H9 (cell line): ENCODE measurements at regions not wholly inside any gene's neighbourhood (a gene's known extent, or its start where the extent isn't known, plus 50 kb on each side); places are given as distances from the start of the nearest gene placed in this dataset.

ENCODE experiments used
- DNase-seq: peaks from one replicate; pipeline ENCODE4 v3.0.0-alpha.2; 2017
- H2AFZ ChIP-seq: one replicate; pipeline ENCODE4 v1.6.1; 2013; ENCODE audit warnings: mild to moderate bottlenecking, low read length, control low read depth, moderate library complexity
- H2AK5ac ChIP-seq: 2 replicates; pipeline ENCODE4 v1.6.1; 2013; ENCODE audit warnings: low read length, control low read depth, mixed read lengths; ENCODE audit not compliant: insufficient read length
- H2BK120ac ChIP-seq: one replicate; pipeline ENCODE4 v1.6.1; 2013; ENCODE audit warnings: low read depth, mild to moderate bottlenecking, low read length, control low read depth, inconsistent platforms; ENCODE audit not compliant: poor library complexity, severe bottlenecking
- H2BK12ac ChIP-seq: 2 replicates; pipeline ENCODE4 v1.6.1; 2013; ENCODE audit warnings: low read length, control low read depth, mixed read lengths, low read depth; ENCODE audit not compliant: insufficient read length
- H2BK15ac ChIP-seq: 2 replicates; pipeline ENCODE4 v1.6.1; 2013; ENCODE audit warnings: low read depth, low read length, control low read depth
- H2BK20ac ChIP-seq: one replicate; pipeline ENCODE4 v1.6.1; 2013; ENCODE audit warnings: low read depth, mild to moderate bottlenecking, low read length, control low read depth, inconsistent platforms; ENCODE audit not compliant: poor library complexity, severe bottlenecking
- H2BK5ac ChIP-seq: 2 replicates; pipeline ENCODE4 v1.6.1; 2013; ENCODE audit warnings: low read length, control low read depth, mixed read lengths; ENCODE audit not compliant: insufficient read length
- H3K14ac ChIP-seq: 2 replicates; pipeline ENCODE4 v1.6.1; 2013; ENCODE audit warnings: low read length, control low read depth; ENCODE audit not compliant: insufficient read depth
- H3K18ac ChIP-seq: 2 replicates; pipeline ENCODE4 v1.6.1; 2013; ENCODE audit warnings: low read depth, mild to moderate bottlenecking, mixed read lengths, low read length, control low read depth; ENCODE audit not compliant: insufficient read length
- H3K23ac ChIP-seq: 2 replicates; pipeline ENCODE4 v1.6.1; 2013; ENCODE audit warnings: low read length, control low read depth, mixed read lengths, low read depth; ENCODE audit not compliant: insufficient read length
- H3K23me2 ChIP-seq: 2 replicates; pipeline ENCODE4 v1.6.1; 2013; ENCODE audit warnings: low read depth, mild to moderate bottlenecking, mixed read lengths, low read length, control low read depth; ENCODE audit not compliant: insufficient read length, poor library complexity, severe bottlenecking
- H3K27ac ChIP-seq: 2 replicates; pipeline ENCODE4 v1.5.1; 2013; ENCODE audit warnings: low read length, control low read depth, mixed read lengths, low read depth; ENCODE audit not compliant: insufficient read length
- H3K27me3 ChIP-seq: 2 replicates; pipeline ENCODE4 v1.6.1; 2013; ENCODE audit warnings: low read length, control low read depth, inconsistent platforms; ENCODE audit not compliant: insufficient read depth
- H3K4ac ChIP-seq: 2 replicates; pipeline ENCODE4 v1.6.1; 2013; ENCODE audit warnings: low read depth, mild to moderate bottlenecking, control low read depth, inconsistent platforms, low read length, moderate library complexity
- H3K4me1 ChIP-seq: 2 replicates; pipeline ENCODE4 v1.6.1; 2013; ENCODE audit warnings: low read length, control low read depth, inconsistent platforms; ENCODE audit not compliant: insufficient read depth
- H3K4me2 ChIP-seq: 2 replicates; pipeline ENCODE4 v1.6.1; 2013; ENCODE audit warnings: low read length, control low read depth, mixed read lengths; ENCODE audit not compliant: insufficient read length, insufficient read depth
- H3K56ac ChIP-seq: 2 replicates; pipeline ENCODE4 v1.6.1; 2013; ENCODE audit warnings: low read depth, mild to moderate bottlenecking, mixed read lengths, low read length, control low read depth; ENCODE audit not compliant: insufficient read length
- H3K79me1 ChIP-seq: 2 replicates; pipeline ENCODE4 v1.6.1; 2013; ENCODE audit warnings: low read depth, mild to moderate bottlenecking, moderate library complexity, low read length, control low read depth, inconsistent platforms; ENCODE audit not compliant: insufficient read depth, poor library complexity, severe bottlenecking
- H3K79me2 ChIP-seq: 2 replicates; pipeline ENCODE4 v1.6.1; 2013; ENCODE audit warnings: low read length, control low read depth, inconsistent platforms; ENCODE audit not compliant: insufficient read depth
- H3K9ac ChIP-seq: 2 replicates; pipeline ENCODE4 v1.6.1; 2013; ENCODE audit warnings: low read length, control low read depth, mixed read lengths; ENCODE audit not compliant: insufficient read length; ENCODE audit errors: extremely low read depth
- H3K9me3 ChIP-seq: one replicate; pipeline ENCODE4 v1.6.1; 2013; ENCODE audit warnings: low read depth, low read length, inconsistent platforms; ENCODE audit not compliant: control insufficient read depth
- H3T11ph ChIP-seq: one replicate; pipeline ENCODE4 v1.6.1; 2013; ENCODE audit warnings: mild to moderate bottlenecking, low read length, control low read depth, inconsistent platforms
- H4K20me1 ChIP-seq: one replicate; pipeline ENCODE4 v1.6.1; 2013; ENCODE audit not compliant: control insufficient read depth, insufficient read length, insufficient read depth
- H4K5ac ChIP-seq: 2 replicates; pipeline ENCODE4 v1.6.1; 2013; ENCODE audit warnings: low read depth, mild to moderate bottlenecking, mixed read lengths, low read length, control low read depth; ENCODE audit not compliant: insufficient read length
- H4K8ac ChIP-seq: replicated peaks from 2 replicates; pipeline ENCODE4 v1.6.1; 2013; ENCODE audit warnings: low read length, control low read depth, mixed read lengths, low read depth; ENCODE audit not compliant: insufficient read length
- H4K91ac ChIP-seq: 2 replicates; pipeline ENCODE4 v1.6.1; 2013; ENCODE audit warnings: low read depth, mild to moderate bottlenecking, moderate library complexity, mixed read lengths, low read length, control low read depth; ENCODE audit not compliant: insufficient read length
- H3K27ac Mint-ChIP-seq, 3 experiments: 2 replicates in 2 of 3; 3 replicates in 1 of 3; pipeline ENCODE4 v1.8.0; 2020 to 2021; ENCODE audit warnings: mixed read lengths in 3 of 3, mild to moderate bottlenecking in 1 of 3, moderate library complexity in 1 of 3
- H3K27me3 Mint-ChIP-seq: 2 replicates; pipeline ENCODE4 v1.8.0; 2021; ENCODE audit warnings: low read depth, mild to moderate bottlenecking, moderate library complexity, mixed read lengths
- H3K36me3 Mint-ChIP-seq, 3 experiments: 2 replicates in 2 of 3; 3 replicates in 1 of 3; pipeline ENCODE4 v1.8.0; 2020 to 2021; ENCODE audit warnings: low read depth in 3 of 3, mixed read lengths in 3 of 3; ENCODE audit not compliant: insufficient read depth in 1 of 3
- H3K4me1 Mint-ChIP-seq, 2 experiments: 2 replicates each; pipeline ENCODE4 v1.8.0; 2020; ENCODE audit warnings: mixed read lengths in 2 of 2
- H3K4me3 Mint-ChIP-seq, 2 experiments: 2 replicates in 1 of 2; 3 replicates in 1 of 2; pipeline ENCODE4 v1.8.0; 2020 to 2021; ENCODE audit warnings: mild to moderate bottlenecking in 2 of 2, mixed read lengths in 2 of 2, moderate library complexity in 1 of 2
- H3K9me3 Mint-ChIP-seq, 2 experiments: 2 replicates in 1 of 2; 3 replicates in 1 of 2; pipeline ENCODE4 v1.8.0; 2020; ENCODE audit warnings: mild to moderate bottlenecking in 2 of 2, mixed read lengths in 2 of 2, moderate library complexity in 1 of 2
- WGBS: extraction: QIAGEN DNeasy Blood & Tissue Kit; methylation state at CpG from one replicate; pipeline ENCODE4 v1.1.7; 2013; ENCODE audit warnings: missing lambda C conversion rate, low lambda C conversion rate, mixed read lengths; ENCODE audit not compliant: insufficient read length; ENCODE audit errors: extremely low coverage; 5-methylcytosine and 5-hydroxymethylcytosine counted together
- TF ChIP-seq, protein P1 (sequence below): fragments of 200-600 bp; sonication (generic); conservative IDR thresholded peaks from 3 replicates; pipeline ENCODE4 v1.8.0; 2021; ENCODE audit warnings: antibody characterized with exemption, mild to moderate bottlenecking

DNA sequence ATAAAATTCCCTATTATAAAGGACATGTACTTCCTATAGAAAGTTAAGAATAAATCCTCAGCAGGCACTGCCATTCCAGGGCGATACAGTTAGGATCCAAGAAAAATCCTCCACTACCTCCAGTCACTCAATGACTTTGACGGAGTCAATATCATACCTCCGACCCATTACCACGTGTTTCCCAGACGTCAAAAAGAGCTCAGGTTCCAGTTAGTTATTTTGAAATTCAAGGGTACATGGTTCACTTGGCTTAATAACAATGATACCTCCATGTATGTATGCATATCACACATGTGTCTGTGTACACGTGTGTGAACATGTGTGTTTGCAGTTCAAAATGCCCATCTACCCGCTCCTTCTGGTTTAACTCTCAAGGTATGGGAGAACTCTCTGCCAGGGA is 189.2 kb downstream of the SHANK2 start:
- H3K36me3 Mint-ChIP-seq = peaks cover 3 to 7% (median 5%) of the 10 kb centered on the region in 3 experiments; a peak in 6 of 7 replicates
- H2BK120ac ChIP-seq = no peak overlapping the region
- no peak overlapping the region for H2BK20ac ChIP-seq
- H3K4me3 Mint-ChIP-seq = no peak overlapping the region
- H3K27ac Mint-ChIP-seq = no peak overlapping the region
- H2BK12ac ChIP-seq = no peak overlapping the region
- no peaks in the 10 kb centered on the region for H3K79me2 ChIP-seq
- H3T11ph ChIP-seq = no peak overlapping the region
- H3K18ac ChIP-seq = no peak overlapping the region
- H3K27me3 ChIP-seq = no peaks in the 10 kb centered on the region; the same call in 1 of the 2 replicates
- no peak overlapping the region for H2BK5ac ChIP-seq
- H2AFZ ChIP-seq = no peak overlapping the region
- no peak overlapping the region for H3K27ac ChIP-seq
- DNase-seq = no peak
- H2BK15ac ChIP-seq = no peak overlapping the region
- H3K9ac ChIP-seq = no peak overlapping the region
- H3K4me2 ChIP-seq = no peak overlapping the region
- H3K56ac ChIP-seq = no peak overlapping the region
- no peak overlapping the region for H2AK5ac ChIP-seq
- no peaks in the 10 kb centered on the region for H4K20me1 ChIP-seq
- TF ChIP-seq, protein P1, sequence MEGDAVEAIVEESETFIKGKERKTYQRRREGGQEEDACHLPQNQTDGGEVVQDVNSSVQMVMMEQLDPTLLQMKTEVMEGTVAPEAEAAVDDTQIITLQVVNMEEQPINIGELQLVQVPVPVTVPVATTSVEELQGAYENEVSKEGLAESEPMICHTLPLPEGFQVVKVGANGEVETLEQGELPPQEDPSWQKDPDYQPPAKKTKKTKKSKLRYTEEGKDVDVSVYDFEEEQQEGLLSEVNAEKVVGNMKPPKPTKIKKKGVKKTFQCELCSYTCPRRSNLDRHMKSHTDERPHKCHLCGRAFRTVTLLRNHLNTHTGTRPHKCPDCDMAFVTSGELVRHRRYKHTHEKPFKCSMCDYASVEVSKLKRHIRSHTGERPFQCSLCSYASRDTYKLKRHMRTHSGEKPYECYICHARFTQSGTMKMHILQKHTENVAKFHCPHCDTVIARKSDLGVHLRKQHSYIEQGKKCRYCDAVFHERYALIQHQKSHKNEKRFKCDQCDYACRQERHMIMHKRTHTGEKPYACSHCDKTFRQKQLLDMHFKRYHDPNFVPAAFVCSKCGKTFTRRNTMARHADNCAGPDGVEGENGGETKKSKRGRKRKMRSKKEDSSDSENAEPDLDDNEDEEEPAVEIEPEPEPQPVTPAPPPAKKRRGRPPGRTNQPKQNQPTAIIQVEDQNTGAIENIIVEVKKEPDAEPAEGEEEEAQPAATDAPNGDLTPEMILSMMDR = no peak
- no CpG with 5 or more reads among the region's 7 CpGs for WGBS
- no peak overlapping the region for H4K91ac ChIP-seq
- no peaks in the 10 kb centered on the region for H3K9me3 ChIP-seq
- H4K8ac ChIP-seq = no peak overlapping the region
- no peak overlapping the region for H3K4ac ChIP-seq
- no peak overlapping the region for H3K23ac ChIP-seq
- H4K5ac ChIP-seq = no peak overlapping the region
- H3K14ac ChIP-seq = no peak overlapping the region
- H3K23me2 ChIP-seq = no peaks in the 10 kb centered on the region
- H3K79me1 ChIP-seq = no peaks in the 10 kb centered on the region
- H3K27me3 Mint-ChIP-seq = no peaks in the 10 kb centered on the region
- H3K4me1 Mint-ChIP-seq = peaks cover 13% of the 10 kb centered on the region in 2 experiments
- no peaks in the 10 kb centered on the region for H3K9me3 Mint-ChIP-seq
- no peaks in the 10 kb centered on the region for H3K4me1 ChIP-seq
